ENCODE measurements at regions not wholly inside any gene's neighbourhood (a gene's known extent, or its start where the extent isn't known, plus 50 kb on each side); places are given as distances from the start of the nearest gene placed in this dataset.

GRCh38 chr14:65357113-65357512 is 55.4 kb upstream of the FUT8 start:
- in situ Hi-C loops (cut with HindIII; ENCODE audit: low pct_ligation_motif_present, low pct_unique_long_range_greater_than_20kb, low sequenced_read_pairs), result no loop called here
- DNase-seq, result no peak

- in situ Hi-C loops (cut with HindIII; ENCODE audit: low pct_ligation_motif_present, low pct_unique_long_range_greater_than_20kb, low sequenced_read_pairs), result no loop called here
Observed at GRCh38 chr14:65357689-65358088, 54.8 kb upstream of the FUT8 start.

GRCh38 chr14:65359503-65359902 is 53.0 kb upstream of the FUT8 start:
- in situ Hi-C loops (cut with HindIII; ENCODE audit: low pct_ligation_motif_present, low pct_unique_long_range_greater_than_20kb, low sequenced_read_pairs), result no loop called here
- no peak for DNase-seq

More at GRCh38 chr14:65357689-65358088, 54.8 kb upstream of the FUT8 start:
- DNase-seq, result no peak

- in situ Hi-C loops (cut with HindIII; ENCODE audit: low pct_ligation_motif_present, low pct_unique_long_range_greater_than_20kb, low sequenced_read_pairs), result no loop called here
- no peak for DNase-seq
Observed at GRCh38 chr14:65360144-65360784, 52.3 kb upstream of the FUT8 start.

- in situ Hi-C loops (cut with HindIII; ENCODE audit: low pct_ligation_motif_present, low pct_unique_long_range_greater_than_20kb, low sequenced_read_pairs), result no loop called here
- DNase-seq, result no peak
Observed at GRCh38 chr14:65361920-65362319, 50.6 kb upstream of the FUT8 start.

Data from ACHN (cell line).